WTC11 (cell line): ENCODE measurements at regions not wholly inside any gene's neighbourhood (a gene's known extent, or its start where the extent isn't known, plus 50 kb on each side); places are given as distances from the start of the nearest gene placed in this dataset.

Experiments
- ATAC-seq: fragments of 200-7000 bp; cut with Tn5 transposase; 2 replicates; pipeline ENCODE4 v1.10.0; 2021; ENCODE audit warnings: mild to moderate bottlenecking, moderate library complexity
- CTCF ChIA-PET: fragments of 300-600 bp; sonication (Branson Sonifier 250); formaldehyde crosslinking; loops from one replicate; lab custom pipeline; 2021; ENCODE audit warnings: antibody characterized with exemption; lab: Charles Lee
- POLR2A ChIA-PET: fragments of 350-600 bp; sonication (Branson Sonifier 250); formaldehyde crosslinking; loops from one replicate; lab custom pipeline; 2021; ENCODE audit warnings: antibody characterized with exemption; lab: Charles Lee
- DNase-seq: peaks from one replicate; pipeline ENCODE4 v3.0.0; 2021; ENCODE audit warnings: low spot score
- H3K27ac Mint-ChIP-seq: 2 replicates; pipeline ENCODE4 v1.8.0; 2021; ENCODE audit warnings: mixed read lengths
- H3K27me3 Mint-ChIP-seq: 2 replicates; pipeline ENCODE4 v1.8.0; 2021; ENCODE audit warnings: low read depth, mild to moderate bottlenecking, moderate library complexity, mixed read lengths
- H3K36me3 Mint-ChIP-seq: 2 replicates; pipeline ENCODE4 v1.8.0; 2021; ENCODE audit warnings: mixed read lengths
- H3K4me1 Mint-ChIP-seq: 2 replicates; pipeline ENCODE4 v1.8.0; 2022; ENCODE audit warnings: mixed read lengths
- H3K4me3 Mint-ChIP-seq: 2 replicates; pipeline ENCODE4 v1.8.0; 2021; ENCODE audit warnings: mild to moderate bottlenecking, moderate library complexity, mixed read lengths
- H3K9me3 Mint-ChIP-seq: 2 replicates; pipeline ENCODE4 v1.8.0; 2021; ENCODE audit warnings: mixed read lengths
- ATF6 ChIP-seq: sonication (generic); formaldehyde crosslinking; IDR thresholded peaks from 2 replicates; pipeline ENCODE4 v1.8.1; 2023; ENCODE audit warnings: mild to moderate bottlenecking, missing genetic modification reagents
- GRHL2 ChIP-seq: fragments of 250-450 bp; sonication (Bioruptor Pico); IDR thresholded peaks from 2 replicates; pipeline ENCODE4 v1.8.0; 2022; ENCODE audit warnings: mild to moderate bottlenecking, moderate library complexity; ENCODE audit not compliant: insufficient replicate concordance, severe bottlenecking
- IRF2 ChIP-seq: sonication (generic); formaldehyde crosslinking; IDR thresholded peaks from 2 replicates; pipeline ENCODE4 v1.8.0; 2022; ENCODE audit warnings: low read depth, missing genetic modification reagents, borderline replicate concordance
- KAT7 ChIP-seq: sonication (generic); formaldehyde crosslinking; IDR thresholded peaks from 2 replicates; pipeline ENCODE4 v1.8.1; 2023; ENCODE audit warnings: missing genetic modification reagents, mild to moderate bottlenecking, borderline replicate concordance
- SMAD4 ChIP-seq: sonication (generic); formaldehyde crosslinking; IDR thresholded peaks from 2 replicates; pipeline ENCODE4 v1.8.0; 2022; ENCODE audit warnings: mild to moderate bottlenecking, missing genetic modification reagents
- TEAD1 ChIP-seq: sonication (generic); formaldehyde crosslinking; IDR thresholded peaks from 2 replicates; pipeline ENCODE4 v1.8.0; 2022; ENCODE audit warnings: mild to moderate bottlenecking, missing genetic modification reagents
- TP53 ChIP-seq: sonication (generic); formaldehyde crosslinking; IDR thresholded peaks from 2 replicates; pipeline ENCODE4 v1.8.1; 2023; ENCODE audit warnings: mild to moderate bottlenecking, missing genetic modification reagents
- ZNF121 ChIP-seq: sonication (generic); formaldehyde crosslinking; IDR thresholded peaks from 2 replicates; pipeline ENCODE4 v1.8.0; 2023; ENCODE audit warnings: missing genetic modification reagents
- ZNF281 ChIP-seq: sonication (generic); formaldehyde crosslinking; IDR thresholded peaks from 2 replicates; pipeline ENCODE4 v1.8.0; 2023; ENCODE audit warnings: mild to moderate bottlenecking, missing genetic modification reagents
- ZNF396 ChIP-seq: fragments of 250-450 bp; sonication (Bioruptor Pico); IDR thresholded peaks from 2 replicates; pipeline ENCODE4 v1.8.0; 2021; ENCODE audit warnings: mild to moderate bottlenecking, moderate library complexity, borderline replicate concordance
- TF ChIP-seq, protein P1 (sequence below): sonication (generic); formaldehyde crosslinking; IDR thresholded peaks from 2 replicates; pipeline ENCODE4 v1.8.1; 2023; ENCODE audit warnings: mild to moderate bottlenecking, missing genetic modification reagents, moderate library complexity
- TF ChIP-seq, protein P2 (sequence below): fragments of 250-450 bp; sonication (Bioruptor Pico); conservative IDR thresholded peaks from 2 replicates; pipeline ENCODE4 v1.9.0; 2021; ENCODE audit warnings: mild to moderate bottlenecking
- TF ChIP-seq, protein P3 (sequence below): fragments of 250-450 bp; sonication (Bioruptor Pico); IDR thresholded peaks from 2 replicates; pipeline ENCODE4 v1.9.0; 2021; ENCODE audit warnings: moderate library complexity, mild to moderate bottlenecking, inconsistent platforms, borderline replicate concordance
- TF ChIP-seq, protein P4 (sequence below): sonication (generic); formaldehyde crosslinking; IDR thresholded peaks from 2 replicates; pipeline ENCODE4 v1.8.1; 2022; ENCODE audit warnings: mild to moderate bottlenecking, missing genetic modification reagents, moderate library complexity, borderline replicate concordance
- TF ChIP-seq, protein P5 (sequence below): sonication (generic); formaldehyde crosslinking; IDR thresholded peaks from 2 replicates; pipeline ENCODE4 v1.8.1; 2022; ENCODE audit warnings: mild to moderate bottlenecking, moderate library complexity, missing genetic modification reagents
- TF ChIP-seq, protein P6 (sequence below): sonication (generic); formaldehyde crosslinking; IDR thresholded peaks from 2 replicates; pipeline ENCODE4 v1.8.0; 2023; ENCODE audit warnings: missing genetic modification reagents, mild to moderate bottlenecking, borderline replicate concordance
- TF ChIP-seq, protein P7 (sequence below): sonication (generic); formaldehyde crosslinking; IDR thresholded peaks from 2 replicates; pipeline ENCODE4 v1.8.1; 2023; ENCODE audit warnings: mild to moderate bottlenecking, missing genetic modification reagents

GRCh38 chr2:147088871-147089270 lies 756.0 kb upstream of the ACVR2A start (continued):
- no peak for TF ChIP-seq ATF6 (CRISPR knock-in tag)
- no peak for TF ChIP-seq ZNF121
- TF ChIP-seq, protein P1, sequence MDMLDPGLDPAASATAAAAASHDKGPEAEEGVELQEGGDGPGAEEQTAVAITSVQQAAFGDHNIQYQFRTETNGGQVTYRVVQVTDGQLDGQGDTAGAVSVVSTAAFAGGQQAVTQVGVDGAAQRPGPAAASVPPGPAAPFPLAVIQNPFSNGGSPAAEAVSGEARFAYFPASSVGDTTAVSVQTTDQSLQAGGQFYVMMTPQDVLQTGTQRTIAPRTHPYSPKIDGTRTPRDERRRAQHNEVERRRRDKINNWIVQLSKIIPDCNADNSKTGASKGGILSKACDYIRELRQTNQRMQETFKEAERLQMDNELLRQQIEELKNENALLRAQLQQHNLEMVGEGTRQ: no peak
- no peak for TF ChIP-seq ZNF281 (CRISPR knock-in tag)
- TF ChIP-seq, protein P2, sequence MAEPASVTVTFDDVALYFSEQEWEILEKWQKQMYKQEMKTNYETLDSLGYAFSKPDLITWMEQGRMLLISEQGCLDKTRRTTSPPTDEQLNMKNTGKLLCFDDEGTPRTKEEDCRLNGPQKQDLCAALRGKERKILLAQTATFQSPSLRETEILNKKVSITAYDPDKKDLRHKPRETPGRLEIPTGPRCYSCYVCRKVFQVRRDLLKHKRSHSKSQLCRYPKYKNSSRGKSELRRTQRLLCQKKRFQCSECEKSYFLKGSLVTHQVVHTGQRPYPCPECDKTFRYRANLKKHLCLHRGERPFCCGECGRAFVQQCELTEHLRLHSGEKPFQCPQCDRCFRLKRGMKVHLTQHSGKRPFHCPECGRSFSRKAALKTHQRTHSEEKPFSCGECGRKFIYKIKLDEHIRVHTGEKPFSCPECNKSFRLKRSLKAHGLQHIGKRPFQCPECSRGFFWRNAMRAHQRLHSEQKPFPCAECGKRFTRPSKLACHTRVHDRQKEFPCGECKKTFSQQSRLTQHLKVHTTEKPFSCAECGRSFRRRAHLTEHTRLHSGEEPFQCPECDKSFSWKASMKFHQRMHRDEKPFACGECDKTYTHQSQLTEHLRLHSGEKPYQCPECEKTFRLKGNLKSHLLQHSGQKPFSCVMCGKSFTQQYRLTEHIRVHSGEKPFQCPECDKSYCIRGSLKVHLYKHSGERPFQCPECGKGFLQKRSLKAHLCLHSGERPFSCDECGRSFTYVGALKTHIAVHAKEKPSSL (CRISPR knock-in tag): no peak
- TF ChIP-seq TEAD1 (CRISPR knock-in tag): no peak

DNA sequence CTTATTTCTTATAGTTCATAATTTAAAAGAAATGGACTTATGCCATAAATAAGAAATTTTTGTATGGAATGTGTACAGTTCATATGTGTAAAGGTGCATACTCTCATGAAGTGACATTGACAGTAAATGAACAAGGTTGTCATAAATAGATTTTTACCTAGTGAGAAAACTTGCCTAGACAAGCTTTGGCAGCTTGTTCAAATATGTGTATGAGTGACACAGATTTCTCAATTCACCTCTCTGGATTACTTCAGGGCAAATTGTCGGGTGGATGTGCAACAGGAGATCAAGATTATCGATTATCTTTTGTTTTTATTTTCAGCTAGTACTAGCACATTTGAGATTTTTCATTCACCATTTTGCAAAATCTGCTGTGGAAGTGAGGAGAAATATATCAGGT lies 758.1 kb upstream of the ACVR2A start:
- Mint-ChIP-seq H3K27ac (no peak overlapping the region), H3K36me3 (no peaks in the 10 kb centered on the region), H3K4me1 (peaks cover 7% of the 10 kb centered on the region), H3K4me3 (no peak overlapping the region), H3K27me3 (peaks cover 9% of the 10 kb centered on the region), H3K9me3 (no peaks in the 10 kb centered on the region)
- ATAC-seq (no peak), DNase-seq (no peak)
- ChIA-PET POLR2A (no interaction called here), CTCF (no interaction called here)
- TF ChIP-seq, protein P3, sequence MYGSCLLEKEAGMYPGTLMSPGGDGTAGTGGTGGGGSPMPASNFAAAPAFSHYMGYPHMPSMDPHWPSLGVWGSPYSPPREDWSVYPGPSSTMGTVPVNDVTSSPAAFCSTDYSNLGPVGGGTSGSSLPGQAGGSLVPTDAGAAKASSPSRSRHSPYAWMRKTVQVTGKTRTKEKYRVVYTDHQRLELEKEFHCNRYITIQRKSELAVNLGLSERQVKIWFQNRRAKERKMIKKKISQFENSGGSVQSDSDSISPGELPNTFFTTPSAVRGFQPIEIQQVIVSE (CRISPR knock-in tag): no peak
- TF ChIP-seq, protein P4, sequence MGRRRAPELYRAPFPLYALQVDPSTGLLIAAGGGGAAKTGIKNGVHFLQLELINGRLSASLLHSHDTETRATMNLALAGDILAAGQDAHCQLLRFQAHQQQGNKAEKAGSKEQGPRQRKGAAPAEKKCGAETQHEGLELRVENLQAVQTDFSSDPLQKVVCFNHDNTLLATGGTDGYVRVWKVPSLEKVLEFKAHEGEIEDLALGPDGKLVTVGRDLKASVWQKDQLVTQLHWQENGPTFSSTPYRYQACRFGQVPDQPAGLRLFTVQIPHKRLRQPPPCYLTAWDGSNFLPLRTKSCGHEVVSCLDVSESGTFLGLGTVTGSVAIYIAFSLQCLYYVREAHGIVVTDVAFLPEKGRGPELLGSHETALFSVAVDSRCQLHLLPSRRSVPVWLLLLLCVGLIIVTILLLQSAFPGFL (CRISPR knock-in tag): no peak
- no peak for TF ChIP-seq TP53 (CRISPR knock-in tag)
- no peak for TF ChIP-seq KAT7 (CRISPR knock-in tag)
- TF ChIP-seq, protein P5, sequence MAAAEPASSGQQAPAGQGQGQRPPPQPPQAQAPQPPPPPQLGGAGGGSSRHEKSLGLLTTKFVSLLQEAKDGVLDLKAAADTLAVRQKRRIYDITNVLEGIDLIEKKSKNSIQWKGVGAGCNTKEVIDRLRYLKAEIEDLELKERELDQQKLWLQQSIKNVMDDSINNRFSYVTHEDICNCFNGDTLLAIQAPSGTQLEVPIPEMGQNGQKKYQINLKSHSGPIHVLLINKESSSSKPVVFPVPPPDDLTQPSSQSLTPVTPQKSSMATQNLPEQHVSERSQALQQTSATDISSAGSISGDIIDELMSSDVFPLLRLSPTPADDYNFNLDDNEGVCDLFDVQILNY (CRISPR knock-in tag): no peak
- TF ChIP-seq ZNF396: no peak
- TF ChIP-seq SMAD4 (CRISPR knock-in tag): no peak
- no peak for TF ChIP-seq IRF2
- TF ChIP-seq, protein P6, sequence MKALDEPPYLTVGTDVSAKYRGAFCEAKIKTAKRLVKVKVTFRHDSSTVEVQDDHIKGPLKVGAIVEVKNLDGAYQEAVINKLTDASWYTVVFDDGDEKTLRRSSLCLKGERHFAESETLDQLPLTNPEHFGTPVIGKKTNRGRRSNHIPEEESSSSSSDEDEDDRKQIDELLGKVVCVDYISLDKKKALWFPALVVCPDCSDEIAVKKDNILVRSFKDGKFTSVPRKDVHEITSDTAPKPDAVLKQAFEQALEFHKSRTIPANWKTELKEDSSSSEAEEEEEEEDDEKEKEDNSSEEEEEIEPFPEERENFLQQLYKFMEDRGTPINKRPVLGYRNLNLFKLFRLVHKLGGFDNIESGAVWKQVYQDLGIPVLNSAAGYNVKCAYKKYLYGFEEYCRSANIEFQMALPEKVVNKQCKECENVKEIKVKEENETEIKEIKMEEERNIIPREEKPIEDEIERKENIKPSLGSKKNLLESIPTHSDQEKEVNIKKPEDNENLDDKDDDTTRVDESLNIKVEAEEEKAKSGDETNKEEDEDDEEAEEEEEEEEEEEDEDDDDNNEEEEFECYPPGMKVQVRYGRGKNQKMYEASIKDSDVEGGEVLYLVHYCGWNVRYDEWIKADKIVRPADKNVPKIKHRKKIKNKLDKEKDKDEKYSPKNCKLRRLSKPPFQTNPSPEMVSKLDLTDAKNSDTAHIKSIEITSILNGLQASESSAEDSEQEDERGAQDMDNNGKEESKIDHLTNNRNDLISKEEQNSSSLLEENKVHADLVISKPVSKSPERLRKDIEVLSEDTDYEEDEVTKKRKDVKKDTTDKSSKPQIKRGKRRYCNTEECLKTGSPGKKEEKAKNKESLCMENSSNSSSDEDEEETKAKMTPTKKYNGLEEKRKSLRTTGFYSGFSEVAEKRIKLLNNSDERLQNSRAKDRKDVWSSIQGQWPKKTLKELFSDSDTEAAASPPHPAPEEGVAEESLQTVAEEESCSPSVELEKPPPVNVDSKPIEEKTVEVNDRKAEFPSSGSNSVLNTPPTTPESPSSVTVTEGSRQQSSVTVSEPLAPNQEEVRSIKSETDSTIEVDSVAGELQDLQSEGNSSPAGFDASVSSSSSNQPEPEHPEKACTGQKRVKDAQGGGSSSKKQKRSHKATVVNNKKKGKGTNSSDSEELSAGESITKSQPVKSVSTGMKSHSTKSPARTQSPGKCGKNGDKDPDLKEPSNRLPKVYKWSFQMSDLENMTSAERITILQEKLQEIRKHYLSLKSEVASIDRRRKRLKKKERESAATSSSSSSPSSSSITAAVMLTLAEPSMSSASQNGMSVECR (CRISPR knock-in tag): no peak
- TF ChIP-seq, protein P7, sequence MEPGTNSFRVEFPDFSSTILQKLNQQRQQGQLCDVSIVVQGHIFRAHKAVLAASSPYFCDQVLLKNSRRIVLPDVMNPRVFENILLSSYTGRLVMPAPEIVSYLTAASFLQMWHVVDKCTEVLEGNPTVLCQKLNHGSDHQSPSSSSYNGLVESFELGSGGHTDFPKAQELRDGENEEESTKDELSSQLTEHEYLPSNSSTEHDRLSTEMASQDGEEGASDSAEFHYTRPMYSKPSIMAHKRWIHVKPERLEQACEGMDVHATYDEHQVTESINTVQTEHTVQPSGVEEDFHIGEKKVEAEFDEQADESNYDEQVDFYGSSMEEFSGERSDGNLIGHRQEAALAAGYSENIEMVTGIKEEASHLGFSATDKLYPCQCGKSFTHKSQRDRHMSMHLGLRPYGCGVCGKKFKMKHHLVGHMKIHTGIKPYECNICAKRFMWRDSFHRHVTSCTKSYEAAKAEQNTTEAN (CRISPR knock-in tag): no peak
- no peak for TF ChIP-seq GRHL2 (CRISPR knock-in tag)
